ENCODE measurements at regions not wholly inside any gene's neighbourhood (a gene's known extent, or its start where the extent isn't known, plus 50 kb on each side); places are given as distances from the start of the nearest gene placed in this dataset.
A peak's percentile ranks its signal among the peaks of the same experiment; 100 is the strongest.
"Not testable (repeated sequence)": the region's sequence is repeated elsewhere in the genome, so short reads cannot be mapped to it uniquely, and the experiment has no call there.

GRCh38 chr22:47351836-47352579 lies 589.6 kb downstream of the TBC1D22A start:
- H3K4me3 ChIP-seq: no peak overlapping the region
- H3K4me1 ChIP-seq: no peaks in the 10 kb centered on the region
- WGBS, 2 donors: 83 to 84% methylated on average over 11 of the region's 11 CpGs
- peak in 1 of 2 donors; percentile 0 for DNase-seq (ENCODE audit: low spot score in 2 of 2)
- H3K9me3 ChIP-seq: peaks cover 0 to 18% (median 0%) of the 10 kb centered on the region in 4 donors
- no peaks in the 10 kb centered on the region for H3K36me3 ChIP-seq
- no peak overlapping the region for H3K27ac ChIP-seq
- H3K27me3 ChIP-seq: no peaks in the 10 kb centered on the region
- TF ChIP-seq CTCF (IDR thresholded peaks at IDR 0.05): no peak
- TF ChIP-seq POLR2A (IDR thresholded peaks at IDR 0.05): no peak
- no peak for TF ChIP-seq EP300 (IDR thresholded peaks at IDR 0.05)

GRCh38 chr22:47346287-47346686 lies 583.8 kb downstream of the TBC1D22A start:
- WGBS, 2 donors: 100% methylated on average over 1 of the region's 1 CpG
- peaks cover 0 to 14% (median 0%) of the 10 kb centered on the region in 4 donors for H3K9me3 ChIP-seq
- not testable (repeated sequence) for H3K4me3 ChIP-seq; H3K27ac ChIP-seq; H3K4me1 ChIP-seq; H3K36me3 ChIP-seq; DNase-seq (ENCODE audit: low spot score in 2 of 2); H3K27me3 ChIP-seq

GRCh38 chr22:47345025-47345424 lies 582.6 kb downstream of the TBC1D22A start:
- no peaks in the 10 kb centered on the region for H3K36me3 ChIP-seq
- WGBS, 2 donors: 68 to 71% methylated on average over 7 of the region's 7 CpGs
- no peaks in the 10 kb centered on the region for H3K4me1 ChIP-seq
- TF ChIP-seq POLR2A (IDR thresholded peaks at IDR 0.05) (no peak), EP300 (IDR thresholded peaks at IDR 0.05) (no peak), CTCF (IDR thresholded peaks at IDR 0.05) (no peak)
- H3K27me3 ChIP-seq: no peaks in the 10 kb centered on the region
- H3K4me3 ChIP-seq: no peak overlapping the region
- H3K27ac ChIP-seq: no peak overlapping the region
- no peak for DNase-seq (ENCODE audit: low spot score in 2 of 2)
- peaks cover 0 to 7% (median 0%) of the 10 kb centered on the region in 4 donors for H3K9me3 ChIP-seq

GRCh38 chr22:47344414-47344813 lies 582.0 kb downstream of the TBC1D22A start:
- Histone ChIP-seq H3K9me3 (peaks cover 0 to 7% (median 0%) of the 10 kb centered on the region in 4 donors), H3K27me3 (no peaks in the 10 kb centered on the region), H3K36me3 (no peaks in the 10 kb centered on the region), H3K4me3 (no peak overlapping the region), H3K27ac (no peak overlapping the region), H3K4me1 (no peaks in the 10 kb centered on the region)
- 82% methylated on average over 6 of the region's 6 CpGs for WGBS, 2 donors
- DNase-seq (ENCODE audit: low spot score in 2 of 2): no peak
- TF ChIP-seq CTCF (IDR thresholded peaks at IDR 0.05): no peak
- TF ChIP-seq POLR2A (IDR thresholded peaks at IDR 0.05): no peak
- no peak for TF ChIP-seq EP300 (IDR thresholded peaks at IDR 0.05)

- DNase-seq (ENCODE audit: low spot score in 2 of 2): no peak
- Histone ChIP-seq H3K4me3 (no peak overlapping the region), H3K27ac (no peak overlapping the region), H3K4me1 (no peaks in the 10 kb centered on the region), H3K36me3 (no peaks in the 10 kb centered on the region), H3K27me3 (no peaks in the 10 kb centered on the region), H3K9me3 (peaks cover 0 to 7% (median 0%) of the 10 kb centered on the region in 4 donors)
- WGBS, 2 donors: 91 to 92% methylated on average over 8 of the region's 8 CpGs
- TF ChIP-seq POLR2A (IDR thresholded peaks at IDR 0.05) (no peak), CTCF (IDR thresholded peaks at IDR 0.05) (no peak), EP300 (IDR thresholded peaks at IDR 0.05) (no peak)
Observed at GRCh38 chr22:47343611-47344010, 581.2 kb downstream of the TBC1D22A start.

Data from tibial nerve (tissue), 4 donors.